ENCODE measurements at regions not wholly inside any gene's neighbourhood (a gene's known extent, or its start where the extent isn't known, plus 50 kb on each side); places are given as distances from the start of the nearest gene placed in this dataset.

- H3K9me2 ChIP-seq = no peaks in the 10 kb centered on the region
- peak; percentile 32 for DNase-seq
- H3K36me3 ChIP-seq (replicated peaks in 1 of 2; ENCODE audit: control insufficient read depth in 1 of 2, insufficient read depth in 2 of 2, low read length in 1 of 2) = no peaks in the 10 kb centered on the region
- H3K27ac ChIP-seq (ENCODE audit: low read depth in 2 of 2, low read length in 1 of 2) = no peak overlapping the region; a peak in 1 of 4 replicates
- WGBS (ENCODE audit: low lambda C conversion rate) = 59% methylated on average over 7 of the region's 7 CpGs
- H3F3A ChIP-seq (replicated peaks; ENCODE audit: insufficient read depth) = no peaks in the 10 kb centered on the region
- H3K9me3 ChIP-seq = no peaks in the 10 kb centered on the region
- no peaks in the 10 kb centered on the region for H3K27me3 ChIP-seq (ENCODE audit: insufficient read depth)
- no peak overlapping the region for H3K9ac ChIP-seq
- POLR2A ChIA-PET = no interaction called here
- peak overlapping the region; percentile 82 for H2AFZ ChIP-seq (ENCODE audit: low read depth)
- H3K4me3 ChIP-seq (ENCODE audit: low read depth in 2 of 2, low read length in 1 of 2) = no peak overlapping the region
- H3K79me2 ChIP-seq (ENCODE audit: insufficient read depth) = no peaks in the 10 kb centered on the region
- CTCF ChIA-PET = interaction anchor here (0.5 to 2.8 kb wide), 7 partner anchors 10 to 392 kb away, joined by 3 to 13 read pairs (median 4); no protein-coding TSS in a partner anchor
- H3K4me2 ChIP-seq = peak overlapping the region; percentile 56; the same call in 1 of the 2 replicates
- peaks cover 0 to 17% of the 10 kb centered on the region in 2 experiments; a peak in 2 of 4 replicates for H3K4me1 ChIP-seq (ENCODE audit: control insufficient read depth in 1 of 2, insufficient read depth in 2 of 2, low read depth in 1 of 2, low read length in 1 of 2)
- no peaks in the 10 kb centered on the region for H4K20me1 ChIP-seq (ENCODE audit: insufficient read depth)
- no peak for TF ChIP-seq YY1 (IDR thresholded peaks at IDR 0.05; ENCODE audit: low read depth)
- no peak for TF ChIP-seq TCF12 (IDR thresholded peaks at IDR 0.05)
- TF ChIP-seq CTCF (IDR thresholded peaks at IDR 0.05) = no peak
- no peak for TF ChIP-seq ELF1 (IDR thresholded peaks at IDR 0.05)
- TF ChIP-seq CHD2 (IDR thresholded peaks at IDR 0.05; ENCODE audit: low read length, partially characterized antibody) = no peak
- no peak for TF ChIP-seq SIN3A (IDR thresholded peaks at IDR 0.05; ENCODE audit: borderline replicate concordance, low read depth, low read length)
- TF ChIP-seq RAD21 (IDR thresholded peaks at IDR 0.05; ENCODE audit: low read length) = no peak
- no peak for TF ChIP-seq MAX (IDR thresholded peaks at IDR 0.05; ENCODE audit: low read depth)
- TF ChIP-seq FOSL2 (IDR thresholded peaks at IDR 0.05; ENCODE audit: borderline replicate concordance, low read depth) = no peak
- no peak for TF ChIP-seq SMC3 (IDR thresholded peaks at IDR 0.05; ENCODE audit: low read depth, low read length)
- TF ChIP-seq IRF3 (IDR thresholded peaks at IDR 0.05; ENCODE audit: low read depth, low read length) = no peak
- no peak for TF ChIP-seq FOXJ3 (CRISPR knock-in tag; IDR thresholded peaks at IDR 0.05)
- no peak for TF ChIP-seq FOXM1 (IDR thresholded peaks at IDR 0.05; ENCODE audit: low read depth)
- TF ChIP-seq POLR2AphosphoS5 (IDR thresholded peaks at IDR 0.05; ENCODE audit: low read depth, low read length) = no peak
- TF ChIP-seq ZBTB33 (IDR thresholded peaks at IDR 0.05; ENCODE audit: borderline replicate concordance, low read depth) = no peak
- TF ChIP-seq GABPA (IDR thresholded peaks at IDR 0.05; ENCODE audit: low read depth) = no peak
- no peak for TF ChIP-seq RXRA (IDR thresholded peaks at IDR 0.05; ENCODE audit: borderline replicate concordance, low read depth)
- TF ChIP-seq USF1 (IDR thresholded peaks at IDR 0.05; ENCODE audit: borderline replicate concordance, low read depth) = no peak
Measured at GRCh38 chr3:160052385-160053047, 63.9 kb downstream of the IL12A start.

All from SK-N-SH (cell line).